B cell (primary cell): ENCODE measurements at regions not wholly inside any gene's neighbourhood (a gene's known extent, or its start where the extent isn't known, plus 50 kb on each side); places are given as distances from the start of the nearest gene placed in this dataset.

Experiments
- ATAC-seq: fragments of 200-7000 bp; cut with Tn5 transposase; one replicate; pipeline ENCODE4 v1.10.0; 2021; ENCODE audit warnings: low read depth, mild to moderate bottlenecking, moderate number of reproducible peaks, moderate library complexity
- CTCF ChIA-PET: fragments of 350-600 bp; sonication (Branson Sonifier 250); formaldehyde crosslinking; loops from one replicate; lab custom pipeline; 2021; ENCODE audit warnings: antibody characterized with exemption, inconsistent platforms; lab: Charles Lee
- POLR2A ChIA-PET: fragments of 350-600 bp; sonication (Branson Sonifier 250); formaldehyde crosslinking; loops from one replicate; lab custom pipeline; 2021; ENCODE audit warnings: antibody characterized with exemption; lab: Charles Lee
- DNase-seq: peaks from one replicate; pipeline ENCODE4 v3.0.0; 2013
- H2AFZ ChIP-seq: 2 replicates; pipeline ENCODE4 v1.6.1; 2012; ENCODE audit warnings: mild to moderate bottlenecking, low read depth, low read length; ENCODE audit not compliant: insufficient read depth, poor library complexity, severe bottlenecking
- H3K27ac ChIP-seq, 2 donors: 1 replicate in 1 of 2; 2 replicates in 1 of 2; pipeline ENCODE4 v1.5.1; 2012 to 2013; ENCODE audit warnings: low read length in 2 of 2, mild to moderate bottlenecking in 2 of 2, moderate library complexity in 1 of 2
- H3K27me3 ChIP-seq, 4 experiments: fragments of 200-600 bp in 1 of 4; sonication (generic) in 1 of 4; replicated peaks in 1 of 4; 1 replicate in 2 of 4; 2 replicates in 2 of 4; pipeline versions ENCODE4 v1.6.1 to v1.7.0; 2013 to 2016; ENCODE audit warnings: low read length in 3 of 4, mild to moderate bottlenecking in 2 of 4, mixed read lengths in 1 of 4, moderate library complexity in 1 of 4; ENCODE audit not compliant: insufficient read depth in 4 of 4, control insufficient read depth in 3 of 4; ENCODE audit errors: control extremely low read depth in 1 of 4
- H3K36me3 ChIP-seq, 2 experiments: replicated peaks in 1 of 2; 1 replicate in 1 of 2; 2 replicates in 1 of 2; pipeline versions ENCODE4 v1.6.1 to v1.7.1; 2013; ENCODE audit warnings: low read length in 1 of 2; ENCODE audit not compliant: insufficient read depth in 2 of 2, control insufficient read depth in 1 of 2; ENCODE audit errors: control extremely low read depth in 1 of 2, extremely low read depth in 1 of 2
- H3K4me1 ChIP-seq, 2 donors: fragments of 200-600 bp in 1 of 2; sonication (generic) in 1 of 2; 1 replicate in 1 of 2; 2 replicates in 1 of 2; pipeline versions ENCODE4 v1.5.1 to v1.6.1; 2013 to 2017; ENCODE audit warnings: low read length in 2 of 2; ENCODE audit not compliant: control insufficient read depth in 2 of 2, insufficient read depth in 2 of 2
- H3K4me2 ChIP-seq: replicated peaks from 2 replicates; pipeline ENCODE3; 2012; ENCODE audit warnings: mild to moderate bottlenecking, low read depth, low read length; ENCODE audit not compliant: poor library complexity, severe bottlenecking
- H3K4me3 ChIP-seq, 5 experiments: fragments of 200-600 bp in 1 of 5; sonication (generic) in 1 of 5; 1 replicate in 3 of 5; 2 replicates in 2 of 5; pipeline versions ENCODE4 v1.5.1 to v1.7.0; 2011 to 2016; ENCODE audit warnings: low read length in 4 of 5, mild to moderate bottlenecking in 4 of 5, low read depth in 2 of 5, control low read depth in 1 of 5, moderate library complexity in 1 of 5; ENCODE audit not compliant: insufficient read depth in 1 of 5; ENCODE audit errors: control extremely low read depth in 1 of 5, extremely low read depth in 1 of 5
- H3K79me2 ChIP-seq: fragments of 200-600 bp; sonication (generic); one replicate; pipeline ENCODE4 v1.6.0; 2016; ENCODE audit warnings: low read length; ENCODE audit not compliant: control insufficient read depth, insufficient read depth
- H3K9ac ChIP-seq: fragments of 200-600 bp; sonication (generic); 2 replicates; pipeline ENCODE4 v1.6.1; 2017; ENCODE audit warnings: mild to moderate bottlenecking, low read length, moderate library complexity
- H3K9me3 ChIP-seq, 3 donors: one replicate each; pipeline versions ENCODE4 v1.6.1 to v1.7.1; 2013; ENCODE audit warnings: low read length in 2 of 3; ENCODE audit not compliant: control insufficient read depth in 2 of 3, insufficient read depth in 1 of 3; ENCODE audit errors: control extremely low read depth in 1 of 3
- H4K20me1 ChIP-seq: 2 replicates; pipeline ENCODE4 v1.6.0; 2012; ENCODE audit warnings: mild to moderate bottlenecking, low read length; ENCODE audit not compliant: insufficient read depth, control insufficient read depth, poor library complexity, severe bottlenecking
- H3K27ac Mint-ChIP-seq: one replicate; pipeline ENCODE4 v1.8.0; 2021; ENCODE audit warnings: mixed read lengths
- H3K27me3 Mint-ChIP-seq: one replicate; pipeline ENCODE4 v1.8.0; 2021; ENCODE audit warnings: mixed read lengths
- H3K4me1 Mint-ChIP-seq: one replicate; pipeline ENCODE4 v1.8.0; 2021; ENCODE audit warnings: mixed read lengths
- H3K4me3 Mint-ChIP-seq: one replicate; pipeline ENCODE4 v1.8.0; 2021; ENCODE audit warnings: mixed read lengths
- H3K9me3 Mint-ChIP-seq: one replicate; pipeline ENCODE4 v1.8.0; 2022; ENCODE audit warnings: mixed read lengths; ENCODE audit not compliant: insufficient read depth
- CTCF ChIP-seq: fragments of 200-600 bp; IDR thresholded peaks from one replicate; pipeline ENCODE4 v1.8.0; 2022; ENCODE audit warnings: antibody characterized with exemption, mild to moderate bottlenecking
- EZH2 ChIP-seq: IDR thresholded peaks from 2 replicates; pipeline ENCODE4 v1.6.1; 2012; ENCODE audit warnings: borderline replicate concordance, low read depth, mild to moderate bottlenecking, moderate library complexity, low read length; ENCODE audit not compliant: insufficient read depth, poor library complexity, severe bottlenecking
- WGBS: methylation state at CpG from one replicate; pipeline ENCODE4 v1.1.5; 2013; ENCODE audit warnings: missing lambda C conversion rate; ENCODE audit not compliant: insufficient coverage; 5-methylcytosine and 5-hydroxymethylcytosine counted together
- intact Hi-C: fragments of 100-400 bp; cut with micrococcal nuclease; formaldehyde crosslinking; loops from one replicate; pipeline ENCODE4 v1.10.0; 2022

- TF ChIP-seq EZH2 (no peak), CTCF (no peak)
- H3K9me3 ChIP-seq = no peaks in the 10 kb centered on the region
- CTCF ChIA-PET = no interaction called here
- ATAC-seq (no peak), DNase-seq (no peak)
- no peak overlapping the region for H2AFZ ChIP-seq
- H3K27ac ChIP-seq = no peak overlapping the region
- POLR2A ChIA-PET = no interaction called here
- no peak overlapping the region for H3K27ac Mint-ChIP-seq
- no peaks in the 10 kb centered on the region for H3K9me3 Mint-ChIP-seq
- no peaks in the 10 kb centered on the region for H3K4me1 Mint-ChIP-seq
- H3K4me3 Mint-ChIP-seq = no peak overlapping the region
- H4K20me1 ChIP-seq = no peaks in the 10 kb centered on the region
- intact Hi-C loops = no loop called here
- no peaks in the 10 kb centered on the region for H3K27me3 ChIP-seq
- no peaks in the 10 kb centered on the region for H3K4me1 ChIP-seq
- no peak overlapping the region for H3K4me2 ChIP-seq
- H3K9ac ChIP-seq = no peak overlapping the region
- H3K27me3 Mint-ChIP-seq = no peaks in the 10 kb centered on the region
- no peaks in the 10 kb centered on the region for H3K79me2 ChIP-seq
- H3K4me3 ChIP-seq = no peak overlapping the region
- no peaks in the 10 kb centered on the region for H3K36me3 ChIP-seq
Measured at GRCh38 chr13:63896321-63896720, 2480.7 kb upstream of the PCDH20 start.

DNA sequence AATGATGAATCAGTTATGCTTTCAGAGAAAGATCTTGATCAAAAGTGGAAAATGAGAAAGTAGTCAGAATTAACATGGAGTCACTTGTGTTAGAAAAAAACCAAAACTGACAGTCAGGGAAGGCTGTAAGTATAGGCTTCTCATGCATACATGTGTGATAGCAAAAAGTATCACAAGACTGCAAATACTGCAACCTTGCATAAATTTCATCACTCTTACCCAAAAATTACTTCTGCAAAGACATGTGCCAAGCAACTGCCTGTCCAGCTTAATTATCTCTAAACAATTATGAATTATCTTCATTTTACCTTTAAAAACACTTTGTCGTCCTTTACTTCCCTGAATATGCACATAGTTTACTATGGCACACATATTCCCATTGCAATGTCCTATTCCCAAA, 2466.4 kb upstream of the PCDH20 start:
- H3K27ac ChIP-seq = no peak overlapping the region
- no peak overlapping the region for H3K4me3 ChIP-seq
- no peaks in the 10 kb centered on the region for H3K27me3 ChIP-seq
- ChIA-PET CTCF (no interaction called here), POLR2A (no interaction called here)
- TF ChIP-seq CTCF = no peak
- TF ChIP-seq EZH2 = no peak
- H4K20me1 ChIP-seq = no peaks in the 10 kb centered on the region
- H3K9me3 ChIP-seq = no peaks in the 10 kb centered on the region
- no peak overlapping the region for H3K4me2 ChIP-seq
- Mint-ChIP-seq H3K9me3 (peaks cover 2% of the 10 kb centered on the region), H3K4me3 (no peak overlapping the region), H3K27me3 (no peaks in the 10 kb centered on the region), H3K27ac (no peak overlapping the region), H3K4me1 (no peaks in the 10 kb centered on the region)
- DNase-seq = no peak
- ATAC-seq = no peak
- no peaks in the 10 kb centered on the region for H3K79me2 ChIP-seq
- no peak overlapping the region for H2AFZ ChIP-seq
- H3K36me3 ChIP-seq = no peaks in the 10 kb centered on the region
- no peaks in the 10 kb centered on the region for H3K4me1 ChIP-seq
- WGBS = 100% methylated on average over 1 of the region's 1 CpG
- H3K9ac ChIP-seq = no peak overlapping the region
- intact Hi-C loops = no loop called here
